ENCODE measurements at regions not wholly inside any gene's neighbourhood (a gene's known extent, or its start where the extent isn't known, plus 50 kb on each side); places are given as distances from the start of the nearest gene placed in this dataset.

GRCh38 chr10:60615541-60615940, 162.7 kb upstream of the CDK1 start:
- no peak for DNase-seq (ENCODE audit: low read depth, low spot score)
- Histone ChIP-seq H4K20me1 (ENCODE audit: control insufficient read depth, extremely low read depth, insufficient read depth, low read length) (no peaks in the 10 kb centered on the region), H3K79me2 (ENCODE audit: control insufficient read depth, insufficient read depth, low read length) (no peaks in the 10 kb centered on the region), H3K36me3 (ENCODE audit: control insufficient read depth in 2 of 2, extremely low read depth in 1 of 2, insufficient read depth in 2 of 2, low read length in 2 of 2) (no peaks in the 10 kb centered on the region), H3K27me3 (ENCODE audit: control insufficient read depth, extremely low read depth, insufficient read depth, low read length) (no peaks in the 10 kb centered on the region), H3K4me2 (ENCODE audit: control insufficient read depth, extremely low read depth, insufficient read depth, low read depth, low read length) (no peak overlapping the region), H2AFZ (ENCODE audit: control insufficient read depth, low read length) (no peak overlapping the region), H3K9me3 (ENCODE audit: control insufficient read depth, low read depth, low read length) (no peaks in the 10 kb centered on the region), H3K27ac (ENCODE audit: control insufficient read depth, insufficient read depth, low read length) (no peak overlapping the region), H3K4me1 (ENCODE audit: control insufficient read depth, extremely low read depth, insufficient read depth, low read length) (peaks cover 11% of the 10 kb centered on the region), H3K4me3 (ENCODE audit: control insufficient read depth in 2 of 3, extremely low read depth in 1 of 3, insufficient read depth in 2 of 3, low read depth in 1 of 3, low read length in 3 of 3) (no peak overlapping the region), H3K9me1 (ENCODE audit: control insufficient read depth, extremely low read depth, insufficient read depth, low read length) (no peaks in the 10 kb centered on the region), H3K9ac (ENCODE audit: control insufficient read depth, extremely low read depth, insufficient read depth, low read length) (no peak overlapping the region)
- no peak for TF ChIP-seq EZH2 (IDR thresholded peaks at IDR 0.05; ENCODE audit: low read length)
- TF ChIP-seq, protein P1, sequence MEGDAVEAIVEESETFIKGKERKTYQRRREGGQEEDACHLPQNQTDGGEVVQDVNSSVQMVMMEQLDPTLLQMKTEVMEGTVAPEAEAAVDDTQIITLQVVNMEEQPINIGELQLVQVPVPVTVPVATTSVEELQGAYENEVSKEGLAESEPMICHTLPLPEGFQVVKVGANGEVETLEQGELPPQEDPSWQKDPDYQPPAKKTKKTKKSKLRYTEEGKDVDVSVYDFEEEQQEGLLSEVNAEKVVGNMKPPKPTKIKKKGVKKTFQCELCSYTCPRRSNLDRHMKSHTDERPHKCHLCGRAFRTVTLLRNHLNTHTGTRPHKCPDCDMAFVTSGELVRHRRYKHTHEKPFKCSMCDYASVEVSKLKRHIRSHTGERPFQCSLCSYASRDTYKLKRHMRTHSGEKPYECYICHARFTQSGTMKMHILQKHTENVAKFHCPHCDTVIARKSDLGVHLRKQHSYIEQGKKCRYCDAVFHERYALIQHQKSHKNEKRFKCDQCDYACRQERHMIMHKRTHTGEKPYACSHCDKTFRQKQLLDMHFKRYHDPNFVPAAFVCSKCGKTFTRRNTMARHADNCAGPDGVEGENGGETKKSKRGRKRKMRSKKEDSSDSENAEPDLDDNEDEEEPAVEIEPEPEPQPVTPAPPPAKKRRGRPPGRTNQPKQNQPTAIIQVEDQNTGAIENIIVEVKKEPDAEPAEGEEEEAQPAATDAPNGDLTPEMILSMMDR (optimal IDR thresholded peaks at IDR 0.05 in 1 of 3, IDR thresholded peaks at IDR 0.05 in 1 of 3, conservative IDR thresholded peaks at IDR 0.05 in 1 of 3; ENCODE audit: extremely low read depth in 1 of 3, insufficient read depth in 2 of 3, low read length in 3 of 3) = no peak
- FAIRE-seq = no peak
- dilution Hi-C loops (cut with MboI; ENCODE audit: extremely low pct_ligation_motif_present, low sequenced_read_pairs) = no loop called here

DNA sequence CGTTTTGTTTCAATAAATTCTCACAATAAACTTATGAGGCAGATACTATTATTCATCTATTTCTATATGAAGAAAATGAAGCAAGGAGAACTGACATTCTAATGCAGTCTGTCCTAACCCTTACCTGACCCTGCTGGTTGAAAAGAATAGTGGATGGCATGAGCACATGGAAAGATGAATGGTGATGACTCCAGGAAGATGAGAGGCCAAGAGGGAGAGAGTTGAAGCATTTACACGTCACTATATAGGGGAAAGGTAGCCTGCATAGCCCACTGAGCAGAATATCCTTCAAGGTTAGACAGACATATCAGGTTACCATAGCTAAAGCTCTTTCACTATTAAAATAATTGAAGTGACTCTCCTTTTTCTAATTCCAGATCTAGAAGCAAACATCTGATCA, 163.9 kb upstream of the CDK1 start:
- H3K9me3 ChIP-seq (ENCODE audit: control insufficient read depth, low read depth, low read length) = no peaks in the 10 kb centered on the region
- no peaks in the 10 kb centered on the region for H4K20me1 ChIP-seq (ENCODE audit: control insufficient read depth, extremely low read depth, insufficient read depth, low read length)
- H3K9me1 ChIP-seq (ENCODE audit: control insufficient read depth, extremely low read depth, insufficient read depth, low read length) = no peaks in the 10 kb centered on the region
- dilution Hi-C loops (cut with MboI; ENCODE audit: extremely low pct_ligation_motif_present, low sequenced_read_pairs) = no loop called here
- no peak for TF ChIP-seq EZH2 (IDR thresholded peaks at IDR 0.05; ENCODE audit: low read length)
- TF ChIP-seq, protein P1 (optimal IDR thresholded peaks at IDR 0.05 in 1 of 3, IDR thresholded peaks at IDR 0.05 in 1 of 3, conservative IDR thresholded peaks at IDR 0.05 in 1 of 3; ENCODE audit: extremely low read depth in 1 of 3, insufficient read depth in 2 of 3, low read length in 3 of 3) = no peak
- no peaks in the 10 kb centered on the region for H3K36me3 ChIP-seq (ENCODE audit: control insufficient read depth in 2 of 2, extremely low read depth in 1 of 2, insufficient read depth in 2 of 2, low read length in 2 of 2)
- H3K27ac ChIP-seq (ENCODE audit: control insufficient read depth, insufficient read depth, low read length) = no peak overlapping the region
- DNase-seq (ENCODE audit: low read depth, low spot score) (no peak), FAIRE-seq (no peak)
- H3K27me3 ChIP-seq (ENCODE audit: control insufficient read depth, extremely low read depth, insufficient read depth, low read length) = no peaks in the 10 kb centered on the region
- no peak overlapping the region for H3K4me2 ChIP-seq (ENCODE audit: control insufficient read depth, extremely low read depth, insufficient read depth, low read depth, low read length)
- no peak overlapping the region for H3K9ac ChIP-seq (ENCODE audit: control insufficient read depth, extremely low read depth, insufficient read depth, low read length)
- no peak overlapping the region for H2AFZ ChIP-seq (ENCODE audit: control insufficient read depth, low read length)
- H3K4me3 ChIP-seq (ENCODE audit: control insufficient read depth in 2 of 3, extremely low read depth in 1 of 3, insufficient read depth in 2 of 3, low read depth in 1 of 3, low read length in 3 of 3) = no peak overlapping the region
- no peaks in the 10 kb centered on the region for H3K79me2 ChIP-seq (ENCODE audit: control insufficient read depth, insufficient read depth, low read length)
- H3K4me1 ChIP-seq (ENCODE audit: control insufficient read depth, extremely low read depth, insufficient read depth, low read length) = peaks cover 11% of the 10 kb centered on the region
